ENCODE measurements at regions not wholly inside any gene's neighbourhood (a gene's known extent, or its start where the extent isn't known, plus 50 kb on each side); places are given as distances from the start of the nearest gene placed in this dataset.

DNA sequence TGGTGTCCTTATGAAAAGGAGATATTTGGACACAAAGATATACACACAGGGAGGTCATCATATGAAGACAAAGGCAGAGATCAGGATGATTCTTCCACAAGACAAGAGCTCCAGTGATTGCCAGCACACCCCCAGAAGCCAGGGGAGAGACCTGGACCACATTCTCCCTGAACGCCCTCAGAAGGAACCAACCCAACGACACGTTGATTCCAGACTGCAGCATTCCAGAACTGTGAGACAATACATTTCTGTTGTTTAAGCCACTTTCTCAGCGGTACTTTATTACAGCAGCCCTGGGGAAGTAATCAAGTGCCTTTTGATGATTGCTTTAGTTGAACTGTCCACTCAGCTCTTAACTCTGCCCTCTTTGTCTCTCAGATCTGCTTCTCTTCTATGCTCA lies 285.5 kb upstream of the SMARCA2 start:
- no peak for DNase-seq (ENCODE audit: low read depth)
- TF ChIP-seq, protein P1, sequence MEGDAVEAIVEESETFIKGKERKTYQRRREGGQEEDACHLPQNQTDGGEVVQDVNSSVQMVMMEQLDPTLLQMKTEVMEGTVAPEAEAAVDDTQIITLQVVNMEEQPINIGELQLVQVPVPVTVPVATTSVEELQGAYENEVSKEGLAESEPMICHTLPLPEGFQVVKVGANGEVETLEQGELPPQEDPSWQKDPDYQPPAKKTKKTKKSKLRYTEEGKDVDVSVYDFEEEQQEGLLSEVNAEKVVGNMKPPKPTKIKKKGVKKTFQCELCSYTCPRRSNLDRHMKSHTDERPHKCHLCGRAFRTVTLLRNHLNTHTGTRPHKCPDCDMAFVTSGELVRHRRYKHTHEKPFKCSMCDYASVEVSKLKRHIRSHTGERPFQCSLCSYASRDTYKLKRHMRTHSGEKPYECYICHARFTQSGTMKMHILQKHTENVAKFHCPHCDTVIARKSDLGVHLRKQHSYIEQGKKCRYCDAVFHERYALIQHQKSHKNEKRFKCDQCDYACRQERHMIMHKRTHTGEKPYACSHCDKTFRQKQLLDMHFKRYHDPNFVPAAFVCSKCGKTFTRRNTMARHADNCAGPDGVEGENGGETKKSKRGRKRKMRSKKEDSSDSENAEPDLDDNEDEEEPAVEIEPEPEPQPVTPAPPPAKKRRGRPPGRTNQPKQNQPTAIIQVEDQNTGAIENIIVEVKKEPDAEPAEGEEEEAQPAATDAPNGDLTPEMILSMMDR (IDR thresholded peaks at IDR 0.05; ENCODE audit: low read length, missing control alignments), result no peak
- no peak overlapping the region for H3K4me3 ChIP-seq (replicated peaks; ENCODE audit: low read depth, low read length)

DNA sequence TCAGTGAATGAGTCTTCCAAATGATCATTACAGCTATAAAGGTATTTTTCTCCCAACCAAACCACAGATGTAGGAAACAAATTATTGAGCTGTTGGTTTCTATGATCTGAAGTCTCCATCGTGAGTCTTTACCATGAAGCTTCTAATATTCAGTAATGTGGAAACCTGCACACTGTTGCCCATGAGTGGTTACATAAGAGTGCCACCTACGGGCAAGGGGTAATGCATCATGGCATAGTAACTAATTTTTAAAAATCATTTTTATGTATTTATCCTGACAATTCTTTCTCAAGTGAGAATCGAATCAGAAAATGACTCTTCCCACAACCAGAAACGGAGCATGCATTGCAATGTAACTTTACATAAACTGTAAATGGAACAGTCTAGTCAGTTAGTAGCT lies 282.5 kb upstream of the SMARCA2 start:
- no peak overlapping the region for H3K4me3 ChIP-seq (replicated peaks; ENCODE audit: low read depth, low read length)
- DNase-seq (ENCODE audit: low read depth), result no peak
- TF ChIP-seq, protein P1 (IDR thresholded peaks at IDR 0.05; ENCODE audit: low read length, missing control alignments), result no peak

DNA sequence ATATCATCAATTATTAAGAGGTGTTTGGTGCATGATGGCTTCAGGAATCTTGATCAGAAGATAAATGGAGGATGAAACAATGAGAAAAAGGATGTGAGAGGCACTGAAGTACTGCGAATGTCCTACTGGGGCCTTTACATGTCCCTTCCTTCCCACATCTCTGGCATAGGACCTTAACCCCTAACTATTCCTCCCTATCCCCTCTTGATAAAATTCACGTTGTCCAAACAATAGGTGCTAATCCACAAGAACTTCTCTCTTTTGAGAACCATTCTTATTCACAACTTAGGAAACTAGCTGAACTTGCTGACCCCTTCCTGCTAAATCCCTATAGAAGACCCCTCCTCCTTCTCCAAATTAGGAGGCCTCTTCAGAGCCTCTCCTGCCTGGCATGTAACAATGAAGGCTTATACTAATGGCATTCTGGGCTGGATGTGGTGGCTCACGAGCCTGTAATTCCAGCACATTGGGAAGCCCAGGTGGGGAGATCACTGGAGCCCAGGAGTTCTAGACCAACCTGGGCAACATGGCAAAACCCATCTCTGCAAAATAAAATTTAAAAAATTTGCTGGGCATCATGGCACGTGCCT lies 276.5 kb upstream of the SMARCA2 start:
- TF ChIP-seq, protein P1 (IDR thresholded peaks at IDR 0.05; ENCODE audit: low read length, missing control alignments), result no peak
- DNase-seq (ENCODE audit: low read depth), result no peak
- H3K4me3 ChIP-seq (replicated peaks; ENCODE audit: low read depth, low read length), result no peak overlapping the region

DNA sequence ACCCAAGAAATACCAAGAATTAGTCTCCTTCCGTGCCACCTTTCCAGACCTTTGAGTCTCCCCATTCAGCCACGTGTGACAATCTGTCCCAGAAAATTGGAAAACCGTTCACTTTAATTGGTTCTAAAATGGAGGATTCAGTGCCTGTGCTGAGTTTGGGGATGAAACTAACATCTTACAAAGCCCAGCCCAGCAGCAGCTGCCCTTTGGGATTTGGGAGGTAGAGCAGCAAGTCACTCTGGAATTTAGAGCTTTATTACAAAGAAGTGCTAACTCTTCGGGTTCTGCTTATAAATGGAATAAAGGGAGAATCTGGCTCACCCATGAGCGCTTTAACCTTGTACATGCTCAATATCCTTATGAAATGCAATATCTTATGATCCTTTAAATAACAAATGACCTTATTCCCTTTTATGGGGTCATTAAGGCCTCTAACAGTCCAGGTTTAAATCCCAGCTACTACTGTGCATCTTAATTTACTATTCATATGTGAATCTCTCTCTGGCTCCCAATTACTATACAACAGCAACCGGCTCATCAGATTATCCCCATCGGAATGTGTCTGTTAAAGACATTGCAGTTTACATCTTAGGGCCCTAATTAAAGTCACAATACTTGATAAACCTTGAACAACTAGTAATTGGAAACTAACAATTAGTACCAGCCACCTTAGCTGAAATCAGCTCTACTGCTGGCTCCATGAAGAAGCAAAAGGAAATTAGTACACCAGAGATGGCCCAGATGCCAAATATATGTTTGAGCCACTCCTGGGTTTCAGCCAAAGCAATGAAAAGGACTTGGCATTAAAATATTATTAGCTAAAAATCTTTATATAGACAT lies 271.8 kb upstream of the SMARCA2 start:
- TF ChIP-seq, protein P1 (IDR thresholded peaks at IDR 0.05; ENCODE audit: low read length, missing control alignments), result no peak
- no peak for DNase-seq (ENCODE audit: low read depth)
- H3K4me3 ChIP-seq (replicated peaks; ENCODE audit: low read depth, low read length), result no peak overlapping the region

DNA sequence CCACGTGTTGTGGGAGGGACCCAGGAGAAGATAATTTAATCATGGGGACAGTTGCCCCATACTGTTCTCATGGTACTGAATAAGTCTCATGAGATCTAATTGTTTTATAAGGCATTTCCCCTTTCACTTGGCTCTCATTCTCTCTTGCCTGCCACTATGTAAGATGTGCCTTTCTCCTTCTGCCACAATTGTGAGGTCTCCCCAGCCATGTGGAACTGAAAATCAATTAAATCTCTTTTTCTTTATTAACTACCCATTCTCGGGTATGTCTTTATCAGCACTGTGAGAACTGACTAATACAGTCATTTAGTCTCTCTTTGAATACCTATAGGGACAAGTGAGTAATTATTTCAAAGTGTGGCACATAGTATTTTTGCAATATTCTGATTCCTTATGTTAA lies 269.2 kb upstream of the SMARCA2 start:
- no peak for DNase-seq (ENCODE audit: low read depth)
- TF ChIP-seq, protein P1 (IDR thresholded peaks at IDR 0.05; ENCODE audit: low read length, missing control alignments), result no peak

DNA sequence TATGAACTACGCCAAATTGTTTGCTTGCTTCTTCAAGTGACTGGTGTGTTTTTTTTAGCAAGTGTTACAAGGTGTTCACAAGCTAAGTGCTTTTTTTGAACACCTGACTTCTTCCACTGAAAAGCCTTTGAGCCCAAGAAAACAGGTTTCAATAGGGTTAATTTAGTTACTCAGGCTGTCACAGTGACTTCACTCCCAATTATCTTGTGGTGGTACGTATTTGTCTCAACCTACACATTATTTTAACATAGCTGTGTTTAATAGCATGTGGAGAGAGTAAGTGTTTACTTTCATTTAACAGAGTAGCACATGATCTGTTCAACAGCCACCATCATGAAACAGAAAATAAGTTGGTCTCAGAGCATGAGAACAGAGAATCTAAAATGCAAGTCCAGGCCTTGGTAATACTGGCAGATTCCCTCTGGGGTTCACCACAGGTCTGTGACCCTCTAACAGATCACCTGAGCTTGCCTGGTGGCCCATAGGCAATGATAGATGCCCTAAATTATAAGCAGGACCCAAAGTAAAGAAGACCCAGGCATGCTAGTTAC lies 267.7 kb upstream of the SMARCA2 start:
- no peak for DNase-seq (ENCODE audit: low read depth)
- H3K4me3 ChIP-seq (replicated peaks; ENCODE audit: low read depth, low read length), result no peak overlapping the region

More for the DNA sequence above, 269.2 kb upstream of the SMARCA2 start:
- H3K4me3 ChIP-seq (replicated peaks; ENCODE audit: low read depth, low read length), result no peak overlapping the region

More for the DNA sequence above, 267.7 kb upstream of the SMARCA2 start:
- TF ChIP-seq, protein P1 (IDR thresholded peaks at IDR 0.05; ENCODE audit: low read length, missing control alignments), result no peak

Data from fibroblast of pulmonary artery (primary cell).